ENCODE measurements at regions not wholly inside any gene's neighbourhood (a gene's known extent, or its start where the extent isn't known, plus 50 kb on each side); places are given as distances from the start of the nearest gene placed in this dataset.

DNA sequence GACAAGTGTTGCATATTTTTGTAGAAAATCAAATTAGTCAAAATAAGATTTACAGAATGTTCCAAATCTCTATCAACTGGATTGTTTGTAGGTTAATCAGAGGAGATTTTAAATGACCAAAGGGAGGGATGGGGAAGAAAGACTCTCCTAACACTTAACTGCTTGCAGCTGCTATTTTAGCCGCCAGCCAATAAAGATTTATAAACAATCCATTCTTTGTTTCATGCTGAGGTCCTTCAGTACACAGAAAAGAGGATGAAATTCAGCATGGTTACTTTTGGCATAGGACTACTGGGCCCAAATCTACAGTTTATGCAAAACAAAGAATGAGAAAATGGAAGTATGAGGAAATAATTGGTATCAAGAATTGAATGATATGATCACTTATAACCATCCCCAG lies 86.4 kb upstream of the FN1 start:
- ATAC-seq, result peak; percentile 87
- intact Hi-C loops (cut with DNase I), result no loop called here
- DNase-seq (ENCODE audit: low spot score), result no peak

DNA sequence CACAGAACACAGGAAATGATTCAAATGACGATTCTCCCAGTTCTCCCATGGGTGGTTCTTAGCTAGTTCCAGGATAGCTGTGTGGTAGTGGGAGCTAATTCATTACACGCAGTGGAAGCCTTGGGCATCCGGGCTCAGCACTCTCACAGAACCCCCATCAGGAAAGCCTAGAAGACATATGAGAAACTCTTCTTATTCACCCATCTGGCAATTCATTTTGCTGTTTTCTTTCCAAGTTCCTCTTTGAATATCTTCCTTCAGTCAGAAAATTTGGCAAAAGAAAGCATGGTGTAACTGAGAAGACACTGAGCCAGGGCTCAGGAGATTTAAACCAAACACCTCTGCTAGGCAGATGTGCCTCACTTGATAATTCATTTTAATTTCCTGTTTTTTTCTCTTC lies 85.2 kb upstream of the FN1 start:
- ATAC-seq, result peak; percentile 79
- intact Hi-C loops (cut with DNase I), result no loop called here
- DNase-seq (ENCODE audit: low spot score), result no peak

DNA sequence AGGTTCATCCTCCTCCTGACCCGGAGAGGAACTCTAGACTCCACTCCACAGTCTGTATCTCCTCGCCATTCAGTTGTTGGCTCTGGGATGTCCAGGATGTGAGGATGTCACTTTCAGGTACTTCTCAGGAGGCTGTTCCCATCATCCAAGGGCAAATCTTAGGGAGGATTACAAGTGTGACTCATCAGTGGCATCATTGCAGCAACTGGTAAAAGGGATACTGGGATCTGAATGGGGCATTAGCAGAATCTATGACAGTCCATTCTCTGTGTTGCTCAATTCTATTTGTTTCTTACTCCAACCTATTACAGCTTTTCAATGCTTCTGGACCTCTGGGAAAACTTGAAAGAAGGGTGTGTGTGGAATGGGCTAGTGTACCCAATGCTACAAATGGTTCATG lies 81.5 kb upstream of the FN1 start:
- ATAC-seq (no peak), DNase-seq (ENCODE audit: low spot score) (no peak)
- intact Hi-C loops (cut with DNase I), result no loop called here

DNA sequence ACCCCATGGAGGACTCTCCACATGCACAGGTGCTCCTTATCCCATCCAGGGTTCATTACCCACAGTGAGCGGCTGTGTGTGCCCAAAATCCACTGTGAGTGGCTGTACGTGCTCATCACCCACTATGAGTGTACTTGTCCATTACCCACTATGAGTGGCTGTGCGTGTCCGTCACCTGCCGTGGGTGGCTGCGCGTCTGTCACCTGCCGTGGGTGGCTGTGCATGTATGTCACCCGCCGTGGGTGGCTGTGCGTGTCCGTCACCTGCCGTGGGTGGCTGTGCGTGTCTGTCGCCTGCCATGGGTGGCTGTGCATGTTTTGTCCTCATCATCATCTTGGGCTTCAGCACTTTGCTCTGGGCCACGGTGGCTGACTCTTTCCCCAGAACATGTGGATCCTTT lies 78.6 kb upstream of the FN1 start:
- intact Hi-C loops (cut with DNase I), result no loop called here
- peak; percentile 15 for ATAC-seq

DNA sequence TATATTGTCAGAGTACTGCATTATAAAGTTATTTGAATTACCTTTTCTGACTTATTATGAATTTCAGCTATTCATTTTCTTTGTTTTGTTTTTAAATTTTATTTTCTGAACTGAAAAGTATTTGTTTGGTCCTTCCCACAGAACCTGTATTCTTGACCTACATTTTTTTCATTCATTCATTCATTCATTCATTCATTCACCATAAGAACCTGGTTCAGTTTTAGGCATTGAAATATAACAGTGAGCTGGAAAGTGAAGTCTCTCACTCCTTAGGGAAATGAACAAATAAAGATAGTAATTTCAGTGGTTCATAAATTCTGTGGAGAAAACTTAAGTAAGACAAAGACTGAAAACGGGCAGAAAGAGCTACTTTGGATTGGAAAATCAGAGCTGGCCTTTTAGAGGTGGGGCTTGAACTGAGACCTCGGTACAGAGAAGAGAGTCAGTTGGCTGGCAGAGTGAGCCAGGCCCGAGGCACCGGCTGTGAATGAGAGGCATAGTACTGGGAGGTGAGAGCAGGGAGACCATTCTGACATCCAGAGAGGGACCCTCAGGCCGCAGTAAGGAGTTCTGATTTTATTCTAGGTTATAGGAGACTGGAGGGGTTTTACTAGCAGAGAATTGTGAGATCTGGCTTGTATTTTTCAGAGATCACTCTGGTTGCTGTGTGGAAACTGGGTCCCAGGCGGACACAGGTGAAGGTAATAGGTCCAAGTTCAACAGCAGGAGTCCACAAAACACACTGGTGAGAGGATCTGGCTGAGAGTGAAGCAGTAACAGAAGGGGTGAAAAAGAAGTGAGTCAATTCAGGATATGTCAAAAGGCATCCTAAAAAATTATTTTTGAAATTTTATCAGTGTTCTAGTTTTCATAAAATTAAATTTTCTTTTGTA lies 75.8 kb upstream of the FN1 start:
- ATAC-seq, result no peak
- intact Hi-C loops (cut with DNase I), result no loop called here

More for the DNA sequence above, 78.6 kb upstream of the FN1 start:
- DNase-seq (ENCODE audit: low spot score), result no peak

DNA sequence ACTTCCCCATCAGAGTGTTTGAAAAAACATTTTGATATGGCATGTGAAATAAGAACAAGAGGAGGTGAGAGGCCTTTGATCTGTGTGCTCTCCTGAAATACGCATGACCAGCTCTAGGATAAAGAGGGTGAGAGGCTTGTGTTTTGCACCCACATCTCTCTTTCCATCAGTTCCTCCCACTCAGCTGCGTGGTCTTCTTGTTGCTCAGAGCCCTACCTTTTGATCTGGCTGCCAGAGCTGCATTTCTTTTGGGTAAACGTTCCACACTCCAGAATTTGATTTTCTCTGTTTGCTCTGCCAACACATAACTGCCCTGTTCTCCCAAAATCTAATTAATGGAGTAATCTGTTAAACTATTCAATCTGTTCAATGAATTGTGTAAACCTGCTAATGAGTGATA lies 72.0 kb upstream of the FN1 start:
- ATAC-seq, result no peak
- DNase-seq (ENCODE audit: low spot score), result no peak
- intact Hi-C loops (cut with DNase I), result no loop called here

More for the DNA sequence above, 75.8 kb upstream of the FN1 start:
- no peak for DNase-seq (ENCODE audit: low spot score)

DNA sequence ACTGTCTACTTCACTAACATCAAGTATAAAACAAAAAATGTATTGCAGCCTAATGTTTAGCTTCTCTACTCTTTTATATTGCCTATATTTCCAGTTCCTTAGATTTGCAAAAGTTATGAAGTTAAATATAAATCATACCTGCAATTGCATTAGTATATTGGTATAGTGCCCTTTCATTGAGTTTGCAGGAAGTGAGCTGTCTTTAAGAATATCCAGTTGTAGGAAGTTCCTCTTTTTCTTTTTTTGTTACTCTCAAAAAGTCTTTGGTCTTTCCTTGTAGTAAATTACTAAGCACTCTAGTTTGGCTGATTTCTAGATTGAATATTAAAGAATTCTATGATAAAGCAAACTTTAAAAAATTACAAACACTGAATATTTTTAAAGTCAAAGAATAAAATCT lies 71.3 kb upstream of the FN1 start:
- ATAC-seq, result no peak
- intact Hi-C loops (cut with DNase I), result no loop called here
- DNase-seq (ENCODE audit: low spot score), result no peak

DNA sequence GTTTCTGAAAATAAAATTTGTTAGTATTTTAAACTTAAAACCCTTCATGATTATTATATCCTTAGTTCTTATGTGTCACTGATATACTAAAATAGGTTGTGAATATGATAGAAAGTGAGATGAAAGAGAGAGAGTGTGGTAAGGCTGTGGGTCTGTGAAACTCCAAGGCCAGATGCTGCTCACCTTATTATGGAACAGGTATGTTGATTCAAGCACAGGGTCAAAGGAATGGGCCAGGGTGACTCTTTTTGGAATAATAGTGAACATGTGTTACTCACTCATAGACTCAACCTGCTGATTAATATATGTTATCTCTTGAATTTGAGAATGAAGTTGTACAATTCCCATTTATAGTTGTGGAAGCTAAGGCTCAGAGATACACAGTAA lies 70.7 kb upstream of the FN1 start:
- DNase-seq (ENCODE audit: low spot score) (no peak), ATAC-seq (no peak)
- intact Hi-C loops (cut with DNase I), result no loop called here

DNA sequence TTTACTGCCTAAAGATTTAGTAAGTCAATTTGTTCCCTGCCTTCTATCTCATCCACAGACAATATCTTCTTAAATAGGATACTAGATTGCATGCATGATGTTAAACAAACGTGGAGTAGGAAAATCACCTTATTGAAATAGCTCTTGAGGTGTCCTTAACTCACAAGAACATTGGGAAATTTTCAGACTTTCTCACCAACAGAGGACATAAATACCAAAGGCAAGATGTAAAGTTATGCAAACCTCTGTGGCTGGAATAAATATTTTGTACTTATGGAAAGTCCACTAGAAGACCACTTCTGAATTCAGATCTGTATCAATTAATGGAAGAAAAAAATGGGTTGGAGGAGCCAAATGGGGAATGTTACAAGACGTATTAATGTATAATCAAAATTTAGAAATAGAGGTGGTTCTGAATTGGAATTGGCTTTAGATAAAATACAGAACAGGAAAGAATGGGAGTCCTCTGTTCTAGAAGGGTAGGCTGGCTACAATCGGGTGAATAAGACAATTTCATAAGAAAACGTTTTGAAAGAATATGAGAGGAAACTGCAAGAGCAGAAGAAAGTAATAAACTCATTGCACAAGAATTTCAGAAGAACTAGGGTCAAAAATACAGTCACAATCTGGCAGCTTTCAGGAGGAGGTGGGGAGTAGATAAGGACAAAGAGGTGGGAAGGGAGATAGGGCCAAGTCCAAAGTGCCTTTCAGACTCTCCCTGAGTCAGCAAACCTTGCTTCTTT lies 69.3 kb upstream of the FN1 start:
- peak; percentile 62 for ATAC-seq
- intact Hi-C loops (cut with DNase I), result no loop called here

DNA sequence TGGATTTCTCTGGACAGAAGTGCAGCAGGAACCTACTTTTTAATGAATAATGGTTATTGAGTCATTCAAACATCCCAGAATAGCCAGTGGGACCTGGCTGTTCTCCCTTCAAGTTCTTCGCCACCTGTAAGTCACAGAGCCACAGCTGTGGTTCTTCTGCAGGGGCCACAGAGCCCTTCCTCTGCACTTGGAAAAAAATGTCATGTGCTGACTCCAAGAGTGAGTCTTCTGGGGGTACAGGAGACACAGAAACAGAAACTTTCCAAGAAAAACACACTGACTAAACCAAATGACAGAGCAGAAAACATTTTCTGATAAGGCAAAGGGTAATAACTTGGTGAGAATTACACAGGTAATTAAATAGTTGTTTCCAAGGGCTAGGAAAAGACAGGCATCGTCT lies 68.7 kb upstream of the FN1 start:
- intact Hi-C loops (cut with DNase I), result no loop called here
- ATAC-seq (no peak), DNase-seq (ENCODE audit: low spot score) (no peak)

More for the DNA sequence above, 69.3 kb upstream of the FN1 start:
- no peak for DNase-seq (ENCODE audit: low spot score)

DNA sequence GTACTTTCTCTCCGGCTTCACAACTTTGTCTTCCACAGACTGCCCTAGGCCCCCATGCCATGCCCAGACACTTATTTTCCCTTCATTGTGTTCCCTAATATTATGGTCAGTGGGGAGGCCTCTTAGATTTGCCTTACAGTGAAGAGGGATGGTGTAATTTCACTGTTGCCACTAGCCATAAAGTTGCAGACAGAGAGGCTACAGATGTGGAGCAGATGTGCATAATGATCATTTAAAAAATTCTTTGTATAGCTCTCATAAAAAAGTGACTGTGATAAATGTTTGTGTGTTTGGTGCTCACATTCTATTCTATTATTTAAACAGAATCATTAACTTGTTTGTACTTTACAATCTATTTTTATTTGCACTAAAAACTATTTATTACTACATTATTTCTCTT lies 67.5 kb upstream of the FN1 start:
- intact Hi-C loops (cut with DNase I), result no loop called here
- DNase-seq (ENCODE audit: low spot score), result no peak

DNA sequence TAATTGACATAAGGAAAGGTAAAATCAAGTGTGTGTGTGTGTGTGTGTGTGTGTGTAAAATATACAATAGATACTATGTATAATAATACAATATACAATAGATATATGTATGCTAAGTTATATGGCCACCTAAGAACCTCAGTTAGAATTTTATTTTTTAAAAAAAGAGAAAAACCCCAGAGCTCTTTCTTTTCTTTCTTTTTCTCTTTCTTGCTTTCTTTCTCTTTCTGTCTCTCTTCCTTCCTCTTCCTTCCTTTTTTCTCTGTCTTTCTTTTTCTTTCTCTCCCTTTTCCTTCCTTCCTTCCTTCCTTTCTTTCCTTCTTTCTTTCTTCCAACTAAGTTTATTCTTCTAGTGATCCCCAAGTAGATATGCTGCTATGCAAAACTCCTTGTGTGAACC lies 64.6 kb upstream of the FN1 start:
- no peak for DNase-seq (ENCODE audit: low spot score)
- intact Hi-C loops (cut with DNase I), result no loop called here
- ATAC-seq, result no peak

More for the DNA sequence above, 67.5 kb upstream of the FN1 start:
- no peak for ATAC-seq

DNA sequence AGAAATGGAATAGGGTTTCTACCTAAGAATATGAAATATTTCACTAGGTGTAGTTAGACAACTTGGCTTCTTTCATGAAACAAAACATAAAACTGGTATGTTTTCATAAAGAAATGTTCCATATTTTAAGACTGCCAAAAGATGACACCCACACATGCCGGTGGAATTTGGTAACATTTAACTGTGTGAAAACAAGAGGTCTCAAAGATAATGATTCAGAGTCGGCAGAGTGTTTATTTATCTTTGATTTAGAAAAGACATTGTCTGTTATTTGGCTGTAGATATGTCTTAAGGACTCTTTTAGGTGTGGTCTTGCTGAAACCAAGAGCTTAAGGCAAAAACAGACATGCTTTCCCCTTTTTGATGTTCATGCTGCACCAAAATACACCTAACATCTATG lies 63.5 kb upstream of the FN1 start:
- no peak for DNase-seq (ENCODE audit: low spot score)
- intact Hi-C loops (cut with DNase I), result no loop called here
- ATAC-seq, result no peak

DNA sequence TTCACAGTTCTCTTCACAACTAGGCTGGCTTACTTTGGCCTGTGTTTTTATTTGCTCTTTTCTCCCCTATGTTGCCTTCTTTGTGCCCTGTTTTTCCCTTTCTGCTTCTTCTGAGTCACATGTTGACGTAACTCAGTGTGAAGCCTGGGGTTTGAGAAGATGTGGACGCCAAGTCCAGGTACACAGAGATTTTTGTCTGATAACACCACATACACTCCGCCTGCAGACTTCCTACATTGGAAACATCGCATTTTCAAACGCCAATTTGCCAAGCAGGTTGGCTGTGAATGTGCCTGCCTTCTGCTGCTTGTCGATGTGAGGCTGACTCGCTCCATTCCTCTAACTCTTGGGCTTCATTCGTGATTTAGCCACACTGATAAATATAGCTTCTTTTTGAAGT lies 62.6 kb upstream of the FN1 start:
- intact Hi-C loops (cut with DNase I), result no loop called here
- ATAC-seq (no peak), DNase-seq (ENCODE audit: low spot score) (no peak)

DNA sequence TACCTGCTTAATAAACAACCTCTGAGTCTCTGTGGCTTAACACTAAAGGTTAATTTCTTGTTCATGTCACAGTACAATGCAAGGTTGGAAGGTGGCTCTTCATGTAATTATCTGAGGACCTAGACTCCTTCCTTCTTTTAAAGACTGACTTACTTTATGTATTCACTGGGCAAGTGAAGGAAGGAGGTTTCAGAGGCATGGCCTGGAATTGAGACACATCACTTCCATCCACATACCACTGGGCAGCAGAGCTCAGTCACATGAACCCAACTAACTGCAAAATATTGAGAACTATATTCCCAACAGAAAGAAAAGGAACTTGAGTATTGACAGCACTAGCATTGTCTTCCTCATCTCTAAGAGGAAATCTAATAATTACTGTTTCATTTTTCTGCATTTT lies 57.5 kb upstream of the FN1 start:
- no peak for DNase-seq (ENCODE audit: low spot score)
- intact Hi-C loops (cut with DNase I), result no loop called here
- no peak for ATAC-seq

DNA sequence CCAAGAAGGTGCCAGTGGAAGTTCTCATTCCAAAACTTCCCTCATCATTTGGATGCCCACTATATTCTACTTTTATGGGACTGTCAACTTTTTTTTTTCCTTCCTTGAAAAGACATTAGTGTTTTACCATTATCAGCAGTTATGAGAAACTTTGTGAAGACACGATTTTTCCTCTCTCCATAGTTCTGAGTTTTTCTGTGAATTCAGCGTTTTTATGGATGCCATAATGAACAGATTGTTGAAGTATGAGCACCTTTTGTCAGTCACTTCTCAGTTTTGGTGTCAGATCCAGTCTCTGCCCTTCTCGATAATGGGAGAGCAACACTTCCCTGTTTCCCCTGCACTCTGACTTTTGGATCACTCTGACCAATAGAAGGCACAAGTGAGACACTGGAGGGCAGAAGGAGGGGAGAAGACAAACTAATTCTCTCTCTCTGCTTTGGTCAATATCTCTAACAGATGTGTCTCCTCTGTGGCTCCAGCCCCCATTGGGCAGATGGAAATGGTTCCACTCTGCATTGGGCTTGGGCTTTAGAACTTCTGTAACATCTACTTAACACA lies 53.5 kb upstream of the FN1 start:
- intact Hi-C loops (cut with DNase I), result no loop called here
- DNase-seq (ENCODE audit: low spot score) (no peak), ATAC-seq (no peak)

DNA sequence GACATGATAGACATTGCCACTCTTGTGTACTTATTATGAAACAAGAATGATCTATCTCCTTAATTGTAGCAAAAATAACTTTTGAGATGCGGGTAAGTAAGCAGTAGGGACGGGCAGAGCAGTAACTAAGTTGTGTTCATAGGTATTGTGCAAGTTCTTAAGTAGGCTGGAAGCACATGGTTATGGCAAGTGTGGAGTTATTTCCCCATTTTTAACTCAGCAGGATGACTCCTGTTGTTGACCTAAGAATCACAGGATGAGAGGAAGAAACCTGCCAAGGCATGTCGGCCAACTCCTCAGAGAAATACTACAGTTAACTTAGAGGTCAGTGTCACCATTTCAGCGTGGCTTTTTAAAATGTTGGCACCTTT lies 51.1 kb upstream of the FN1 start:
- ATAC-seq (no peak), DNase-seq (ENCODE audit: low spot score) (no peak)
- intact Hi-C loops (cut with DNase I), result no loop called here

DNA sequence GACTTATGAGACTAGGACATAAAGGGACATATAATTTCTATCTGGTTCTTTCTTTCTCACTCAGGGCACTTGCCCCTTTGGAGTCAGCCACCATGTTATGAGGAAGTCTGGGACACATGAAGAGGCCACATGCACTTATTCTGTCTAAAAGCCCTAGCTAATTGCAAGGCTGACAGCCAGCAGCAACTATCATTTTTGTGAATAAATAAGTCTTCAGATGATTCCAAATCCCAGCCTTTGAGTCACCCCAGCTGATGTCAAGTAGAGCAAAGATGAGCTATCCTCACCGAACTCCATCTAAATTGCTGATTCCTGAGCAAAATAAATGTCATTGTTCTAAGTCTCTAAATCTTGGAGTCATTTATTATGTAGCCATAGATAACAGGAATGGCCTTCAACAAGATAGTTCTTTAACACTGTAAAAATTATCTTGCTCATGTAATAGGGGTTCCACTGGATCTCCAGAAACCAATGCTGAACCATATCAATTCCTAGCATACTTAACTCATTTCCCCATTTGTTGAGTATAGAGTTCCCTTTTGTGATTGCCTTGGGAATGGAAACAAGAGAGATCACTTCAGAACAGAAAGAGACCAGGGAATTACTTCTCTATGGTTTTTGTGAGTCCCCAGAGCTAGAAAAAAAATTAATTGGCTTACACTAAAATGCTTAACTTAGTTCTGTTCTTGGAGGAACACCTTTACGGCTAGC lies 50.6 kb upstream of the FN1 start:
- no peak for ATAC-seq
- no peak for DNase-seq (ENCODE audit: low spot score)
- intact Hi-C loops (cut with DNase I), result no loop called here

All from sciatic nerve (tissue), 2 donors.